ENCODE measurements at regions not wholly inside any gene's neighbourhood (a gene's known extent, or its start where the extent isn't known, plus 50 kb on each side); places are given as distances from the start of the nearest gene placed in this dataset.

GRCh38 chr16:51439271-51439670 is 288.2 kb upstream of the SALL1 start:
- DNase-seq (ENCODE audit: extremely low spot score), result no peak
- POLR2A ChIA-PET, result no interaction called here
- CTCF ChIA-PET, result interaction anchor here (1.8 kb wide), 1 partner anchor 9 kb away, joined by 5 read pairs; no protein-coding TSS in a partner anchor
- TF ChIP-seq CTCF (IDR thresholded peaks at IDR 0.05; ENCODE audit: control extremely low read depth, extremely low read depth, low read depth, missing control alignments), result no peak

DNA sequence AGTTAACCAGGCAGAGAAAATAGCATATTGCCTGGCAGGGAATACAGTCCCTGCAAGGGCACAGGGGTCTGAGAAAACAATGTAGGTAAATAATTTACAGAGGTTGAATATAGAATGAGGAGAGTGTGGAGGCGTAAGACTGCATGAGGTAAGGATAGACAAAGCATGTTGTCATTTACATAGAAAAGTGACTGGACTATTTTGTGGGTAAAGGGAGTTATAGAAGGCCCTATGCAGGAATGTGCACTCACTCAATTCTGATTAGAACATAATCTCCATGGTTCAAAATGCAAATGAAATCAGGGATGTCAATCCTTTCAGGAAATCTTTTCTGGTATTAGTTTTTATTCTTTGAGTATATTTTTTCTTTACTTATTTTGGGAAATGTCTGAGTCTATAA is 285.7 kb upstream of the SALL1 start:
- no peak for TF ChIP-seq CTCF (IDR thresholded peaks at IDR 0.05; ENCODE audit: control extremely low read depth, extremely low read depth, low read depth, missing control alignments)
- DNase-seq (ENCODE audit: extremely low spot score), result no peak
- ChIA-PET POLR2A (no interaction called here), CTCF (no interaction called here)

DNA sequence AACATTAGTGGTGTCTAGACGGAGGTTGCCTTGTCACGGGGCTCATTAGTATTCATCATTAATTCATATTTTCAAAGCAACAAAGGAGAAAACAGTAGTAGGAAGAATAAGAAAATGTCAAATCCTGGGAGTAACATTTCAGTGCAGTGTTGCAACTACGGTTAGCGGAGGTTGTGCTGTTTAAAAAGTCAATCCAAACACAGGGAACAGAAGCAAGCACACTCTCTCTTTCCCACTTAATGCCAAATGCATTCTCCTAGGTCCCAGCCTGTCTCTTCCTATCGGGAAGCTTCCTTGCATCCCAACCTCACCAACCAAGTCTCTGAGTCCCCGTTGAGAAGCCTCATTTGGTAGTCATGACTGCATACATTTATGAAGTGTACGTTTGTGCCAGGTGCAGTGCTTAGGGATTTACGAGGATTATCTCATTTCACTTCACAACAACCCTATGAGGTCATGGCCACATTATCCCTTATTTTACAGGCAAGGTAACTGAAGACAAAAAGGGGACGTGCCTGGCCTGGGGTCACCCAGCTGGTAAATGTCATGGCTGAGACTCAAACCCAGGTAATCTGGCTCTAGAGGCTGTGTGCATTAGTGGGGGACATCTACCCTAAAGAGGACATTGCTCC is 283.6 kb upstream of the SALL1 start:
- ChIA-PET POLR2A (no interaction called here), CTCF (no interaction called here)
- no peak for TF ChIP-seq CTCF (IDR thresholded peaks at IDR 0.05; ENCODE audit: control extremely low read depth, extremely low read depth, low read depth, missing control alignments)
- no peak for DNase-seq (ENCODE audit: extremely low spot score)

- TF ChIP-seq CTCF (IDR thresholded peaks at IDR 0.05; ENCODE audit: control extremely low read depth, extremely low read depth, low read depth, missing control alignments), result no peak
- POLR2A ChIA-PET, result no interaction called here
- CTCF ChIA-PET, result interaction anchor here (1.3 kb wide), 1 partner anchor 26 kb away, joined by 3 read pairs; no protein-coding TSS in a partner anchor
- DNase-seq (ENCODE audit: extremely low spot score), result no peak
Measured at GRCh38 chr16:51433599-51433998, 282.5 kb upstream of the SALL1 start.

DNA sequence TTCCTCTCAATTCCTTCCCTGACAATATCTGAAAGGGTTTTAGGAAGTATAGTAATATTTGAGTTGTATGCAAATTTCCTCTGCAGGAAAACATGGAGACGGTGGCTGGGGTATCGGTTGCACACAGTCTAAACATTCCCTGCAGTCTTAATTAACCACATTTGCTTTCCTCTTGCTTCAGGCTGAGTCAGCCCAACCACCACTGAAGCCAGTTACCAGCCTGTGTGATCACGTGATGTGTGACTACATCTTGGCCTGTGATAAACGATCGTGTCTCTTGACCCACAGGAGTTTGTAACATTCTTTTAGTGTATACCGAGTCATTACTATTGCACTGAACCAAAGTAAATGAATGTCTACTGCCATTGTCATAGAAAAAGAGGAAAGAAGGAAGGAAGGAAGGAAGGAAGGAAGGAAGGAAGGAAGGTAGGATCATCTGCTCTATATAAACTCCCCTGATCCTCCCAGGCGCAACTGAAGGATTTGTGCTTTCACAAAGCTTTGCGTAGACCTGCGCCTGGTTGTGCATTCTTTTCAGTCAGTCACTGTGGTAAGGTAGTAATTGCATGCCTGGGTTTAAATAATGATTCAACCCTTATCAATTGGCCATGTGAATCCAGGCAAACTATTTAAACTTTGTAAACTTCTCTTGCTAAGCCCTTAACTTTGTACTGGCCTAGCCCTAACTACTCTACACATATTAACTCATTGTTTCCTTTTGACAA is 280.6 kb upstream of the SALL1 start:
- ChIA-PET POLR2A (no interaction called here), CTCF (no interaction called here)
- no peak for DNase-seq (ENCODE audit: extremely low spot score)
- no peak for TF ChIP-seq CTCF (IDR thresholded peaks at IDR 0.05; ENCODE audit: control extremely low read depth, extremely low read depth, low read depth, missing control alignments)

- no peak for DNase-seq (ENCODE audit: extremely low spot score)
- ChIA-PET POLR2A (no interaction called here), CTCF (interaction anchor here (2.0 kb wide), 1 partner anchor 8 kb away, joined by 5 read pairs; no protein-coding TSS in a partner anchor)
- TF ChIP-seq CTCF (IDR thresholded peaks at IDR 0.05; ENCODE audit: control extremely low read depth, extremely low read depth, low read depth, missing control alignments), result no peak
Measured at GRCh38 chr16:51430716-51431369, 279.8 kb upstream of the SALL1 start.

Data from GM10248 (cell line).